Esophagus squamous epithelium (tissue), 4 donors: ENCODE measurements at regions not wholly inside any gene's neighbourhood (a gene's known extent, or its start where the extent isn't known, plus 50 kb on each side); places are given as distances from the start of the nearest gene placed in this dataset.

Source experiments
- CTCF ChIP-seq, 6 experiments: fragments of 450-650 bp in 4 of 6; fragments of 200-600 bp in 2 of 6; sonication (generic) in 2 of 6; IDR thresholded peaks; one replicate each; pipeline ENCODE4 v1.5.1; 2016 to 2019; ENCODE audit warnings: antibody characterized with exemption in 6 of 6, mild to moderate bottlenecking in 4 of 6, moderate library complexity in 4 of 6
- POLR2A ChIP-seq, 4 donors: fragments of 450-650 bp; IDR thresholded peaks; one replicate each; pipeline ENCODE4 v1.6.1; 2017; ENCODE audit warnings: antibody characterized with exemption in 4 of 4, mild to moderate bottlenecking in 4 of 4, moderate library complexity in 3 of 4

DNA sequence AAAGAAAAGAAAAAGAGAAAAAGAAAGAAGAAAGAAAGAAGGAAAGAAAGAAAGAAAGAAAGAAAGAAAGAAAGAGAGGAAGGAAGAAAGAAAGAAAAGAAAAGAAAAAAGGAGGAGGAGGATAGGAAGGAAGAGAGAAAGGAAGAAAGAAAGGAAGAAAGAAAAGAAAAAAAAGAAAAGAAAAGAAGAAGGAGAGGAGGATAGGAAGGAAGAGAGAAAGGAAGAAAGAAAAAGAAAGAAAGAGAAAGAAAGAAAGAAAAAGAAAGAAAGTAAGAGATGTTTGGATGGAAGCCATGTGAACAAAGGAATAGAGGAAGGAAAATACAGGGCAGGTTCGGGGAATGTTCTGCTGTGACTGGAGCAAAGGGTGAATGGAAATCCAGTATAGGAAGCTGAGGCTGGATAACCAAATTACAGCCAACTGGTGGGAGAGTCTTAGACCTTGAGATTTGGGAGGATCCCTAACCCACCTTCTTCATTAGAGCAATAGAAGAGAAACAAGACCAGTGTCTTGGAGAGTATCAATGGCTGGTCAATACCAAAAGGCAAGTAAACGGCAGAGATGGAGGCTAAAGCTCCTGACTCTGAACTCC is 94.9 kb downstream of the RASSF10 start:
- TF ChIP-seq CTCF (IDR thresholded peaks at IDR 0.05) (no peak), POLR2A (IDR thresholded peaks at IDR 0.05) (no peak)
